PC-9 (cell line): ENCODE measurements at regions not wholly inside any gene's neighbourhood (a gene's known extent, or its start where the extent isn't known, plus 50 kb on each side); places are given as distances from the start of the nearest gene placed in this dataset.

ENCODE experiments used
- BruUV-seq: library from RNA; stranded (reverse); fragments of 400-500 nt; replicated peaks from 2 replicates; lab custom pipeline; 2021; lab: Mats Ljungman, UMichigan
- CTCF ChIA-PET: fragments of 300-600 bp; sonication (Branson Sonifier 250); formaldehyde crosslinking; loops from one replicate; lab custom pipeline; 2022; ENCODE audit warnings: antibody characterized with exemption; lab: Charles Lee
- POLR2A ChIA-PET: fragments of 300-600 bp; sonication (Branson Sonifier 250); formaldehyde crosslinking; loops from one replicate; lab custom pipeline; 2022; ENCODE audit warnings: antibody characterized with exemption; ENCODE audit not compliant: unreplicated experiment; lab: Charles Lee
- DNase-seq, 2 experiments: peaks; one replicate each; pipeline versions ENCODE4 v3.0.0 to v3.0.0-alpha.2; 2015 to 2022; ENCODE audit warnings: mixed read lengths in 1 of 2
- H2AFZ ChIP-seq: fragments of 200-600 bp; sonication (generic); 2 replicates; pipeline ENCODE4 v1.8.1; 2017; ENCODE audit warnings: antibody characterized with exemption
- H3F3A ChIP-seq: fragments of 200-600 bp; sonication (generic); 2 replicates; pipeline ENCODE4 v1.8.1; 2017; ENCODE audit warnings: antibody characterized with exemption, mild to moderate bottlenecking, low read depth; ENCODE audit not compliant: insufficient read depth
- H3K27ac ChIP-seq: fragments of 200-600 bp; sonication (generic); 2 replicates; pipeline ENCODE4 v1.6.1; 2016; ENCODE audit warnings: mixed run types
- H3K27me3 ChIP-seq: fragments of 200-600 bp; sonication (generic); 2 replicates; pipeline ENCODE4 v1.6.1; 2016; ENCODE audit warnings: low read depth, mixed run types; ENCODE audit not compliant: insufficient read depth
- H3K36me3 ChIP-seq: fragments of 200-600 bp; sonication (generic); 2 replicates; pipeline ENCODE4 v1.6.1; 2016; ENCODE audit warnings: low read depth, mixed run types
- H3K4me1 ChIP-seq: fragments of 200-600 bp; sonication (generic); replicated peaks from 2 replicates; pipeline ENCODE4 v1.6.1; 2016; ENCODE audit warnings: mixed run types; ENCODE audit not compliant: insufficient read depth
- H3K4me2 ChIP-seq: fragments of 200-600 bp; sonication (generic); 2 replicates; pipeline ENCODE4 v1.6.1; 2017; ENCODE audit warnings: mixed run types
- H3K4me3 ChIP-seq: fragments of 200-600 bp; sonication (generic); 2 replicates; pipeline ENCODE4 v1.6.1; 2016; ENCODE audit warnings: mixed run types
- H3K79me2 ChIP-seq: fragments of 200-600 bp; sonication (generic); 2 replicates; pipeline ENCODE4 v1.6.1; 2017; ENCODE audit warnings: low read depth, mixed run types
- H3K9me2 ChIP-seq: fragments of 200-600 bp; sonication (generic); 2 replicates; pipeline ENCODE4 v1.8.1; 2017; ENCODE audit warnings: mild to moderate bottlenecking; ENCODE audit not compliant: insufficient read depth
- H3K9me3 ChIP-seq: fragments of 200-600 bp; sonication (generic); 2 replicates; pipeline ENCODE4 v1.8.1; 2016; ENCODE audit warnings: low read depth; ENCODE audit not compliant: insufficient read depth
- H4K20me1 ChIP-seq: fragments of 200-600 bp; sonication (generic); 2 replicates; pipeline ENCODE4 v1.8.1; 2017; ENCODE audit not compliant: insufficient read depth
- CTCF ChIP-seq: fragments of 200-600 bp; sonication (generic); conservative IDR thresholded peaks from 2 replicates; pipeline ENCODE4 v1.6.1; 2017; ENCODE audit warnings: mixed run types, antibody characterized with exemption, mild to moderate bottlenecking, moderate library complexity
- EZH2 ChIP-seq: fragments of 200-600 bp; sonication (generic); IDR thresholded peaks from 2 replicates; pipeline ENCODE4 v1.8.0; 2017; ENCODE audit warnings: antibody characterized with exemption, low read depth
- intact Hi-C: fragments of 100-400 bp; cut with micrococcal nuclease; formaldehyde crosslinking; loops from one replicate; pipeline ENCODE4 v1.10.0; 2022; ENCODE audit not compliant: unreplicated experiment

GRCh38 chr6:156027248-156027626 lies 571.6 kb upstream of the NOX3 start:
- CTCF ChIA-PET, result no interaction called here
- no peak for DNase-seq
- Histone ChIP-seq H3K4me3 (no peak overlapping the region), H3K4me1 (no peaks in the 10 kb centered on the region), H3K36me3 (no peaks in the 10 kb centered on the region), H3K4me2 (no peak overlapping the region), H4K20me1 (no peaks in the 10 kb centered on the region), H3K9me3 (no peaks in the 10 kb centered on the region; the same call in 1 of the 2 replicates), H3K27ac (no peak overlapping the region), H3K79me2 (no peaks in the 10 kb centered on the region), H3F3A (no peaks in the 10 kb centered on the region), H3K27me3 (no peaks in the 10 kb centered on the region), H2AFZ (no peak overlapping the region), H3K9me2 (no peaks in the 10 kb centered on the region)
- intact Hi-C loops, result no loop called here
- TF ChIP-seq CTCF (no peak), EZH2 (no peak)
- BruUV-seq, result no TSS peak
- POLR2A ChIA-PET, result no interaction called here

GRCh38 chr6:156026486-156027247 lies 571.0 kb upstream of the NOX3 start:
- Histone ChIP-seq H2AFZ (no peak overlapping the region), H3K4me2 (no peak overlapping the region), H3K4me1 (no peaks in the 10 kb centered on the region), H3K9me3 (no peaks in the 10 kb centered on the region; the same call in 1 of the 2 replicates), H3K79me2 (no peaks in the 10 kb centered on the region), H3K4me3 (no peak overlapping the region), H3K9me2 (no peaks in the 10 kb centered on the region), H3K36me3 (no peaks in the 10 kb centered on the region), H4K20me1 (no peaks in the 10 kb centered on the region), H3F3A (no peaks in the 10 kb centered on the region), H3K27me3 (no peaks in the 10 kb centered on the region), H3K27ac (no peak overlapping the region)
- intact Hi-C loops, result no loop called here
- CTCF ChIA-PET, result no interaction called here
- POLR2A ChIA-PET, result no interaction called here
- TF ChIP-seq EZH2 (no peak), CTCF (no peak)
- DNase-seq, result no peak
- BruUV-seq, result no TSS peak

GRCh38 chr6:156024339-156024738 lies 568.7 kb upstream of the NOX3 start:
- Histone ChIP-seq H3K4me1 (no peaks in the 10 kb centered on the region), H4K20me1 (no peaks in the 10 kb centered on the region), H2AFZ (no peak overlapping the region), H3K27me3 (no peaks in the 10 kb centered on the region), H3K9me2 (no peaks in the 10 kb centered on the region), H3K4me2 (no peak overlapping the region), H3F3A (no peaks in the 10 kb centered on the region), H3K79me2 (no peaks in the 10 kb centered on the region), H3K9me3 (no peaks in the 10 kb centered on the region), H3K4me3 (no peak overlapping the region), H3K27ac (no peak overlapping the region), H3K36me3 (no peaks in the 10 kb centered on the region)
- ChIA-PET POLR2A (no interaction called here), CTCF (no interaction called here)
- no peak for DNase-seq
- no TSS peak for BruUV-seq
- TF ChIP-seq EZH2, result no peak
- TF ChIP-seq CTCF, result no peak
- intact Hi-C loops, result no loop called here
